Epithelial cell of esophagus (primary cell): ENCODE measurements at regions not wholly inside any gene's neighbourhood (a gene's known extent, or its start where the extent isn't known, plus 50 kb on each side); places are given as distances from the start of the nearest gene placed in this dataset.

Experiments used
- DNase-seq: peaks from one replicate; pipeline ENCODE4 v3.0.0; 2010; ENCODE audit warnings: low read depth
- H3K4me3 ChIP-seq: 2 replicates; pipeline ENCODE4 v1.5.1; 2011; ENCODE audit warnings: mild to moderate bottlenecking, low read length, control low read depth
- TF ChIP-seq, protein P1 (sequence below): IDR thresholded peaks from 2 replicates; pipeline ENCODE4 v1.5.1; 2011; ENCODE audit warnings: low read depth, mild to moderate bottlenecking, low read length, control low read depth, inconsistent platforms; ENCODE audit not compliant: insufficient read depth; ENCODE audit errors: missing control alignments

- no peak for DNase-seq
- H3K4me3 ChIP-seq = no peak overlapping the region
- TF ChIP-seq, protein P1, sequence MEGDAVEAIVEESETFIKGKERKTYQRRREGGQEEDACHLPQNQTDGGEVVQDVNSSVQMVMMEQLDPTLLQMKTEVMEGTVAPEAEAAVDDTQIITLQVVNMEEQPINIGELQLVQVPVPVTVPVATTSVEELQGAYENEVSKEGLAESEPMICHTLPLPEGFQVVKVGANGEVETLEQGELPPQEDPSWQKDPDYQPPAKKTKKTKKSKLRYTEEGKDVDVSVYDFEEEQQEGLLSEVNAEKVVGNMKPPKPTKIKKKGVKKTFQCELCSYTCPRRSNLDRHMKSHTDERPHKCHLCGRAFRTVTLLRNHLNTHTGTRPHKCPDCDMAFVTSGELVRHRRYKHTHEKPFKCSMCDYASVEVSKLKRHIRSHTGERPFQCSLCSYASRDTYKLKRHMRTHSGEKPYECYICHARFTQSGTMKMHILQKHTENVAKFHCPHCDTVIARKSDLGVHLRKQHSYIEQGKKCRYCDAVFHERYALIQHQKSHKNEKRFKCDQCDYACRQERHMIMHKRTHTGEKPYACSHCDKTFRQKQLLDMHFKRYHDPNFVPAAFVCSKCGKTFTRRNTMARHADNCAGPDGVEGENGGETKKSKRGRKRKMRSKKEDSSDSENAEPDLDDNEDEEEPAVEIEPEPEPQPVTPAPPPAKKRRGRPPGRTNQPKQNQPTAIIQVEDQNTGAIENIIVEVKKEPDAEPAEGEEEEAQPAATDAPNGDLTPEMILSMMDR = no peak
These were observed 194.4 kb downstream of the SH3BP4 start for GRCh38 chr2:235146206-235146605.

GRCh38 chr2:235146871-235147565 lies 195.2 kb downstream of the SH3BP4 start:
- no peak for DNase-seq
- TF ChIP-seq, protein P1 = no peak
- no peak overlapping the region for H3K4me3 ChIP-seq

- TF ChIP-seq, protein P1 = no peak
These were observed 196.7 kb downstream of the SH3BP4 start for GRCh38 chr2:235148201-235149170.

GRCh38 chr2:235149240-235149659 lies 197.4 kb downstream of the SH3BP4 start:
- no peak for DNase-seq
- no peak overlapping the region for H3K4me3 ChIP-seq
- TF ChIP-seq, protein P1 = no peak

More at GRCh38 chr2:235148201-235149170, 196.7 kb downstream of the SH3BP4 start:
- no peak overlapping the region for H3K4me3 ChIP-seq
- DNase-seq = no peak

GRCh38 chr2:235149736-235150135 lies 197.9 kb downstream of the SH3BP4 start:
- no peak overlapping the region for H3K4me3 ChIP-seq
- TF ChIP-seq, protein P1 = no peak
- no peak for DNase-seq

GRCh38 chr2:235151152-235151551 lies 199.3 kb downstream of the SH3BP4 start:
- DNase-seq = no peak
- TF ChIP-seq, protein P1 = no peak
- no peak overlapping the region for H3K4me3 ChIP-seq
